ENCODE measurements at regions not wholly inside any gene's neighbourhood (a gene's known extent, or its start where the extent isn't known, plus 50 kb on each side); places are given as distances from the start of the nearest gene placed in this dataset.
"Not testable (repeated sequence)": the region's sequence is repeated elsewhere in the genome, so short reads cannot be mapped to it uniquely, and the experiment has no call there.

- H3K9me3 ChIP-seq: no peaks in the 10 kb centered on the region
- H3K27me3 ChIP-seq: no peaks in the 10 kb centered on the region
- TF ChIP-seq CTCF (IDR thresholded peaks at IDR 0.05): no peak
- H3K4me1 ChIP-seq: no peaks in the 10 kb centered on the region
- H3K27ac ChIP-seq: no peak overlapping the region
- DNase-seq (ENCODE audit: low spot score in 2 of 2): no peak
- no peaks in the 10 kb centered on the region for H3K36me3 ChIP-seq
- intact Hi-C loops (cut with DNase I): no loop called here
- no peak overlapping the region for H3K4me3 ChIP-seq
These were observed 549.6 kb upstream of the SLC10A2 start for GRCh38 chr13:103615771-103616170.

- no peak for TF ChIP-seq CTCF (IDR thresholded peaks at IDR 0.05)
- Histone ChIP-seq H3K4me3 (no peak overlapping the region), H3K27me3 (no peaks in the 10 kb centered on the region), H3K36me3 (no peaks in the 10 kb centered on the region), H3K9me3 (no peaks in the 10 kb centered on the region), H3K27ac (no peak overlapping the region), H3K4me1 (no peaks in the 10 kb centered on the region)
- DNase-seq (ENCODE audit: low spot score in 2 of 2): no peak
- intact Hi-C loops (cut with DNase I): no loop called here
These were observed 548.5 kb upstream of the SLC10A2 start for GRCh38 chr13:103614761-103615160.

GRCh38 chr13:103607995-103608394 is 541.8 kb upstream of the SLC10A2 start:
- no peaks in the 10 kb centered on the region for H3K4me1 ChIP-seq
- no peak for DNase-seq (ENCODE audit: low spot score in 2 of 2)
- intact Hi-C loops (cut with DNase I): no loop called here
- no peaks in the 10 kb centered on the region for H3K9me3 ChIP-seq
- H3K27ac ChIP-seq: no peak overlapping the region
- no peak overlapping the region for H3K4me3 ChIP-seq
- TF ChIP-seq CTCF (IDR thresholded peaks at IDR 0.05): no peak
- no peaks in the 10 kb centered on the region for H3K27me3 ChIP-seq
- no peaks in the 10 kb centered on the region for H3K36me3 ChIP-seq

- Histone ChIP-seq H3K27ac (no peak overlapping the region), H3K4me1 (no peaks in the 10 kb centered on the region), H3K9me3 (no peaks in the 10 kb centered on the region), H3K27me3 (no peaks in the 10 kb centered on the region), H3K36me3 (no peaks in the 10 kb centered on the region), H3K4me3 (no peak overlapping the region)
- intact Hi-C loops (cut with DNase I): no loop called here
- DNase-seq (ENCODE audit: low spot score in 2 of 2): no peak
- TF ChIP-seq CTCF (IDR thresholded peaks at IDR 0.05): no peak
These were observed 539.5 kb upstream of the SLC10A2 start for GRCh38 chr13:103605546-103606326.

- H3K9me3 ChIP-seq; H3K27ac ChIP-seq; H3K27me3 ChIP-seq; DNase-seq (ENCODE audit: low spot score in 2 of 2); intact Hi-C loops (cut with DNase I); H3K4me3 ChIP-seq; H3K4me1 ChIP-seq; H3K36me3 ChIP-seq: not testable (repeated sequence)
These were observed 533.7 kb upstream of the SLC10A2 start for GRCh38 chr13:103599870-103600269.

GRCh38 chr13:103598671-103599070 is 532.5 kb upstream of the SLC10A2 start:
- no peaks in the 10 kb centered on the region for H3K27me3 ChIP-seq
- no peaks in the 10 kb centered on the region for H3K36me3 ChIP-seq
- H3K9me3 ChIP-seq: no peaks in the 10 kb centered on the region
- no peak for DNase-seq (ENCODE audit: low spot score in 2 of 2)
- no peak overlapping the region for H3K4me3 ChIP-seq
- no peak overlapping the region for H3K27ac ChIP-seq
- intact Hi-C loops (cut with DNase I): no loop called here
- TF ChIP-seq CTCF (IDR thresholded peaks at IDR 0.05): no peak
- H3K4me1 ChIP-seq: no peaks in the 10 kb centered on the region

Measured in ascending aorta (tissue), 2 donors.